Hematopoietic multipotent progenitor cell (in vitro differentiated cells): ENCODE measurements at regions not wholly inside any gene's neighbourhood (a gene's known extent, or its start where the extent isn't known, plus 50 kb on each side); places are given as distances from the start of the nearest gene placed in this dataset.

Source experiments
- DNase-seq, 3 donors: peaks; one replicate each; pipeline ENCODE4 v3.0.0-alpha.2; 2011 to 2015; ENCODE audit warnings: low read depth in 2 of 3, low spot score in 2 of 3

DNA sequence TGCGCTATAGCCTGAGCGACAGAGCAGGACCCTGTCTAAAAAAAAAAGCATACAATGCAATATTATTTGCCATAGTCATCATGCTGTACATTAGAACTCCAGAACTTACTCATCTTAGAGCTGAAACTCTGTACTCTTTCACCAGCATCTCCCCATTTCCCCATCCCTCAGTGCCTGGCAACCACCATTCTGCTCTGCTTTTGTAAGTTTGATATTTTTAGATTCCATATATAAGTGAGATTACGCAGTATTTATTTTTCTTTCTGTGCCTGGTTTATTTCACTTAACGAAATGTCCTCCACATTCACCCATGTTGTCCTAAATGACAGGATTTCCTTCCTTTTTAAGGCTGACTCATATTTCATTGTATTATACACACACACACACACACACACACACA, 121.8 kb downstream of the BBS10 start:
- DNase-seq, result no peak

DNA sequence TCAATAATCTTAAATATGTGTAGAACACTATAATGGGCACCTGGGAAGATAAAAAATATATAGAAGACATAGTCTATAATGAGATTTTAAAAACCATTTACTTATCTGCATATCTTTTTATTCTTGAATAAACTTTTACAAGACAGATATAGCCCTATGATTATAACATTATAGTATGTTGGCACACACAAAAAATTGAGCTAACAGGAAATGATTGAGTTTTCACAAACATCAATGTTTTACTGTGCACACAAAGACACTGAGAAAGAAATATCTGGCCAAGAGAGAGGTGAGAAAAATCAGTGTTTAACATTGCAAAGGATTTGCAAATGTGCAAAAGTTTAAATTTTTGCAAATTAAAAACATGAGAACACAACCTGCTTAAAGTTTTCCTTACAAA, 124.3 kb downstream of the BBS10 start:
- no peak for DNase-seq

DNA sequence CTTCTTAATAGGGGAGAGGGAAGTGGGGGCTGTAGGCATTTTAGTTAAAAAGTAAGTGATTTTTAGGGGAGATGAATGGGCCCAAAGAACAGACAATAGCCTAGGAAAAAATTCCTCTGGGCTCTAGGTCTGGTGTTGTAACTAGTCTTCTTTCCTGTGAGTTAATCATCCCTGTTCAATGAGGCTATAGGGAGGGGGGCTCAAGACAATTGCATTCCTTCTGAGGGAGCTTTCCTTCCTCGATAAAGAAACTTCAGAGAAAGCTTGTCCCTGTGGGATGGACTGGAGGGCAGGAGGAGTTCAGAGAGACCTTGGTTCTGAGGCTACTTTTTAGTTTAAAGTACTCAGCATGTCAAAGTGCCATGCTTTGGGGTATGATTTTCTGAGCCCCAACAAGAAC, 127.2 kb downstream of the BBS10 start:
- no peak for DNase-seq

DNA sequence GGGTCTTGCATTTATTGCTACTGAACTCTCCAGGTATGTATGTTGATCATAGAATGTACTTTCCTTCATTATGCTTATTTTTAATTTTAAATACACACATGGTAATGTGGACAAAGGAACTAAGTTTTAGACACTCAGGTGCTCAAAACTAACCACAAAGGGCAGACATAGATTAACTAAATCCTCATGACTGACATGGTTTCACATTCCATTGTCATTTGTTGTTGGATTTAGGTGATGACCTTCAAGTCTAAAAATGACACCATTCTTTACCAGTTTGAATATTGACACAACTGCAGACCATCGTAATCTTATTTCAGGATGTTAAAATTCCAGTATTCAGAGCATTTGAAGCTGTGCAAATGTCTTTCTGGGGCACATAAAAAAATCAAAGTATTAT, 128.4 kb downstream of the BBS10 start:
- no peak for DNase-seq

DNA sequence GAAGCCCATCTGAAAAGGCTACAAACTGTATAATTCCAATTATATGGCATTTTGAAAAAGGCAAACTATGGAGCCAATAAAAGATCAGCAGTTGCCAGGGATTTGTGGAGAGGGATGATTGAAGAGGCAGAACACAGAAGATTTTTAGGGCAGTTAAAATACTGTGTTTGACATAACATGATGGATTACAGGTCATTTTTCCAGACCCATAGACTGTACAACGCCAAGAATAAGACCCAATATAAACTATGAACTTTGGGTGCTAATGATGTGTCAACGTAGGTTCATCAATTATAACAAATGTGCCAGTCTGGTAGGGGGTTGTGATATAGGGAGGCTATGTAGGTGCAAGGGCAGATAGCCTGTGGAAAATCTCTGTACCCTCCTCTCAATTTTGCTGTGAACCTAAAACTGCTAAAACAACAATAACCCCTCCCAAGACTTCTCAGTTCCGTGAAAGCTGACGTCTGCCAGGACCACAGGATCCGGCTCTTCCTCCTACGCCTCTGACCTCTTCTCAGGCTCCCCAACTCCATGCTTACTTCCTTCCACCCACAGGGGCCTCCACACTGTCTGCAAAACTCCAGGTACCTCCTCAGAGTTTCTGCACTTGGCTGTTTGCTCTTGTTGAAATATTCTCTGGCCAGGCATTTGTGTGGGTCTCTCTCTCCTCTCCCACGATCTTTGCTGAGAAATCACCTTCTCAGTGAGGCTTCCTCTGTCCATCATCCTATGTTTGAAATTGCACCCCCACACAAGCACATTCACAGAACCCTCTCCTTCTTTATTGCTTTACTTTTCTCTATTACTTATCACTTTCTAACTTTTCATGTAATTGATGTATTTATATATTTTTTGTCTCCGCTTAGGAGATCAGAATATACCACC, 131.4 kb downstream of the BBS10 start:
- no peak for DNase-seq

DNA sequence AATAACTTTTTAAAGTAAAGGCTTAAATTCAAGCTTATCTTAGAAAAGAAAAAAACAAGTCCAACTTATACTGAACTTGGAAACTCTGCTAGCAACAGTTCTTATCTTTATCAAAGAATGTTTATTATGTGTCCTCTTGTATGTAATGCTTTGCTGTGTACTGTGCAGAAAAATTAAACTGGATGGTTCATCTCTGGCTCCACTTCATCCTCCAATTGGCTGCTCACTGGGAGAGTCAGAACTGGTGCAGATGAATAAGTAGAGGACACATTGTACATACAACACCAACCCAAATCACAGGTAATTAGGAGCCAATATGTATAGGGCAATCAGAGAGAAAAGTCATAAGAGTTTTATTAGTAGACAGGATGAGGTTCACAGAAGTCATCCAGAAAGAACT, 123.6 kb upstream of the NAP1L1 start:
- DNase-seq, result no peak

DNA sequence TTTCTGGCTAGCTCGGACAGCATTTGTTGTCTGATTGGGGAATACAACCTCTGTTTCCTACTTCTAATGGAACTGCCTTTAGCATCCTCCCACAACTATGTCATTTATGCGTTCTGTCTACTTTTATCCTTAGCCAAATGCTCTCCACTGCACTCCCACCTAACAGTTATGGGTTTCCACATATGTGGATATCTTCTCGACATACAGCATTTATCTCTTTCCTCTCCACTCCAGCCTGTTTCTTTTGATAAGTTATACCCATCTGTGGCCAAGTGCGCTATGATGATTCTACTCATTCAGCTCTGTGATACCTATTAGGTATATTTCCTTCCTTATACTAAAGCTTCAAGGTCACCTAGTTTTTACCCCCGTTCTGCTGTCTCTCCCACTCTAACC, 122.2 kb upstream of the NAP1L1 start:
- DNase-seq, result no peak

DNA sequence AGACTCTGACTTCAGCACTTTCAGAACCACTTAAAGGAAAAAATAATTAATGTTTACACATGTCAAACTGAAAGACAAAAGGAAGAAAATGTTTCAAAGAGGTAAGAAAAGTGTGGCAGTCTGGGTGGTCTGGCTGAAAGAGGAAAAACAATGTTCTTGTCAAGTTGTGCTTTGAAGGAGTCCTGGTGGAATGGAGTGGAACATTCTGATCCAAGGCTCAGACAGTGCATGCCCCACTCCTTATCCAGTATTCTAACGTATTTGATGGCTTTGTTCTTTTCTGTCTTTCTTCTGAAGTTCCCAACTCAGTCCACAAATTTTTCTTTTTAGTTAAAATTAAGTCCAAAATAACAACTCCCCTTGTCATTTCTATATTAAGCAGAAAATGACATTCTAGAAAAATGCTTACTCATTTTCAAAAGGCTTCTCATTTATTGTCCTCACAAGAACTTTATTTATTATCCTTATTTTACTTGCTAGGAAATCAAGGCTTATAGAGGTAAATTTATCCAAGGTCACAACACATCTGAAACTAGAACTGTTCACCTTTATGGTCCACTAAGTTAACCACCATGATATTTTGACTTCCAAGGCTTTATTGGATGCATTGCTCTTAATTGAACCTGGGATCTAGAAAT, 121.7 kb upstream of the NAP1L1 start:
- DNase-seq, result no peak

DNA sequence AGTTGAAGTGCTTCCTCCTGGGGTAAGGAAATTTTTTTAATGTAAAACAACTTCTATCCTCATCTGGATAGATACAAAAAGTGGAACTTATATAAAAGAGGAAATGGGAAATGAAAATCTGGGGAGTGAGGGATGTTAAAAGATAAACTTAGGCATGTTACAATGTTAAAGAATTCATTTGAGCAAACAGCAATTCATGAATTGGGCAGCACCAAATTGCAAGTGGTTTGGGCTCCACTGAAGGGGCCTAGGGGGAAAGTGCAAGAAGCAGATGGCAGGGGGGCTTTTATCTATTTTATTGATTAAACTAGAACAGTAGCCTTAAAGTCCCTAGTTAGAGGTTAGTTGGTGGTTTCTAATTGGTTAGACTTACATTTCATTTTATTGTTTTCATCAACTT, 118.1 kb upstream of the NAP1L1 start:
- DNase-seq, result no peak

DNA sequence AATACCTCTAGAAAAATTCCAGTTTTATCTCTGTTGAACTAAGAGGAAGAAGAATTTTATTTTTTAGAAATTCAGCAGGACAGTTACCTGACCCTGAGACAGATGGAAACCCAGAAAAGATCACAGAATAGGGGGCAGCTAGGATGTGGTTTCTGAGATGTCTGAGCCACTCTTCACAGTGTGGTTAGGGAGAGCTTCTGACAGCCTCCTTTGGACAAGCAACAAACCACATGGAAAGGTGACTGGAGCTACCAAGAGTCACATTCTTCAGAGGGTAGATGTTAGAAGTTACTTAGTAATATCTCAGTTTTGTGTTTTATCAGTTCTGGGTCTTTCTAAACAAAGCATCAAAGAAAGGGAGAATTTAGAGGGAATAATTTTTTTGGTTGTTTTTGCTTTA, 117.3 kb upstream of the NAP1L1 start:
- no peak for DNase-seq

DNA sequence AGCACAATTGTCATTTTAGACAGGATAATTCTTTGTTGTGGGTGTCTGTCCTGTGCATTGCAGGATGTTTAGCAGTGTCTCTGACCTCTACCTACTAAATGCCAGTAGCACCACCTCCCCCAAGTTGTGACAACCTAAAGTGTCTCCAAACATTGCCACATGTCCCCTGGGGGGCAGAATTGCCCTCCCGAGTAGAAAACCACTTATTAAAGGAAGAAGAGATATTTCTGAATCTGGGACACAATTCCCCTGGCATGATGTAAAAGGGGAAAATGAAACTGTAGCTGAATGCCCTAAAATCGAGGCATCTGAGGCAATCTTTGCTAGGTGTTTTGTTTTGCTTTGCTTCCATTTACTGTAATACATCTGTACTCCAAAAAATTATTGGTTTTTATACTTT, 116.8 kb upstream of the NAP1L1 start:
- no peak for DNase-seq

DNA sequence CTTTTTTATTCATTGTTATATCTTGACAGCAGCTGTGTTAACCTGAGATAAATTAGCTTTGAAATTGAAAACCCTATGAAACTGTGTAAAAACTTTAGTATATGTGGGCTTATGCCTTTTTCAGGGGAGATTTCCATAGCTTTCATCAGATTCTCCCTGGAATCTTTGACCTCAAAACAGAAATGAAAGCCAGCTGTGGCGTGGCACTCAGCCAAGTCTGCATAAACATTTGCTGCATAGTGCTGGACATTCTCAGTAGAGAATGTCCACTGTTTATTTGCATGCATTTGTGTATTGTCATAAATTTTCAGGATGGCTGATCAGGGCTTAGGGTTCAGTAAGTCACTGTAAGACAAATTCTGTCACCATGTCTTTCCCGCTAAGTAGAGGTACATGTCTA, 115.3 kb upstream of the NAP1L1 start:
- no peak for DNase-seq

DNA sequence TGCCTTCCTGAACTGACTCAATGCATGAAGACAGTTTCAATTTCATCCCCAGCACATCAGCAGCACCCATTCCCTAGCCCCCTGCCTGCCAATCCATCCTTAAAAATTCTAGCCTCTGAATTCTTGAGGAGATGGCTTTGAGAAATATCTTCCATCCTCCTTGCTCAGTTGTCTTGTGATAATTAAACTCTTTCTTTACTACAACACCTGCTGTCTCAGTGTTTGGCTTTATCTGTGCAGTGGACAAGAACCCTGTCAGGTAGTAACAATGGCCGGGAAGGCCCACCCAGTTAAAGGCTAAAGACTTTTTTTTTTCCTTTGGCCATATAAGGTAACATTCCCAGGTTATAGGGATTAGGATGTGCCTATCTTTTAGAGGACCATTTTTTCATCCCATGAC, 114.4 kb upstream of the NAP1L1 start:
- DNase-seq, result no peak

DNA sequence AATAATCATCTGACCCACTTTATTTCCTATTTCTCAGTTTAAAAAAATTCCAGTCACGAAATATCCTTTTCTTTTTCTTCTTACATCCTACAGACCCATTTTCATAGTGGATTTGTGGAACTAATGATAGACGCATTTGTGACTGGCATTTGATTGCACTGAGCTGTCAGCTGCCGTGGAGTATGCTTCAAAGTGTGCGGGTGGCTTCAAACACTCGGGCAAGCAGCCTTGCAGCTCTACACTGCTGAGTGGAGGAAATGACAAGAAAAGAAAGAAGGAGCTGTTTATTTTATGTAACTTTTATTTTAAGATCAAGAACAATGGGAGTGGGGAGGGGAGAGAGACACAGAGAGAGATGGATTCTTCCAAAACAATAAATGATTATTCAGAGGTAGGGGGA, 112.8 kb upstream of the NAP1L1 start:
- DNase-seq, result no peak

DNA sequence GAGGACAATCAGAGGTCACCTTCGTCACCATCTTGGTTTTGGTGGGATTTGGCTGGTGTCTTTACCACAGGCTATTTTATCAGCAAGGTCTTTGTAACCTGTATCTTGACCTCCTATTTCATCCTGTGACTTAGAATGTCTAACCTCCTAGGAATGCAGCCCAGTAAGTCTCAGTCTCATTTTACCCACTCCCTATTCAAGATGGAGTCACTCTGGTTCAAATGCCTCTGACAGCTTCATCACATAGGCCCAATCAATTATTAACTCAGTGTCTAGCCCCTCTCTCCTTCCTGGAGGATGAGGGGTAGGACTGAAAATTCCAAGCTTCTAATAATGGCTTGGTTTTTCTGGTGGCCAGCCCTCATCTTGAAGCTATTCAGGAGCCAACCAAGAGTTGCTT, 111.4 kb upstream of the NAP1L1 start:
- no peak for DNase-seq

DNA sequence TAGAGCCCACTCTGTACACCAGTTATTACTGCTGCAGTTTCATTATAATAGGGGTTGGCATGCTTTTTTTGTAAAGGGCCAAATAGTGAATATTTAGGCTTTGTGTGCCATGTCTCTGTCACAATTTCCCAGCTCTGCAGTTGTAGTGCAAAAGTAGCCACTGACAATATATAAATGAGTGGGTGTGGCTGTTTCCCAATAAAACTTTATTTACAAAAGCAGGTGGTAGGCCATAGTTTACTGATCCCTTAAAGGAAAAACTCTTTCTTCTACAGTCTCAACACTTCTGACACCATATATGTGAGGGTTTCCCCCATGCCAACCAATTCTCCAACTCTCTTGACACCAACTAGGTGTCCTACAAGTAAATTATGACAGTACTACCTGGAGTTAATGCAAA, 110.2 kb upstream of the NAP1L1 start:
- DNase-seq, result no peak

DNA sequence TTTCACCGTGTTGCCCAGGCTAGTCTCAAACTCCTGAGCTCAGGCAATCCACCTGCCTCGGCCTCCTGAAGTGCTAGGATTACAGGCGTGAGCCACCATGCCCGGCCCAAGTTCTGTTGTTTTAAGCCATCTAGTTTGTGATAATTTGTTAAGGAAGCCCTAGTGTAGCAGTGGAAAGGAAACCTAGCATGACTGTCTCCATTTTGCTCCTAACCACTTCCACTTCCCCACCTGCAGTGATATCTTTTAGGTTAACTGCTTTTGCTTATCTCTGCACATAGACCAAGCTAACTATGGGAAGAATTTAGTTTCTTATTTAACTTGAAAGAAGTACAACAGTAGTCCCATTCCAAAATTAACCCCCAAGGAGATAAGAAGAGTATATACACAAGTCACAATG, 109.5 kb upstream of the NAP1L1 start:
- DNase-seq, result no peak

DNA sequence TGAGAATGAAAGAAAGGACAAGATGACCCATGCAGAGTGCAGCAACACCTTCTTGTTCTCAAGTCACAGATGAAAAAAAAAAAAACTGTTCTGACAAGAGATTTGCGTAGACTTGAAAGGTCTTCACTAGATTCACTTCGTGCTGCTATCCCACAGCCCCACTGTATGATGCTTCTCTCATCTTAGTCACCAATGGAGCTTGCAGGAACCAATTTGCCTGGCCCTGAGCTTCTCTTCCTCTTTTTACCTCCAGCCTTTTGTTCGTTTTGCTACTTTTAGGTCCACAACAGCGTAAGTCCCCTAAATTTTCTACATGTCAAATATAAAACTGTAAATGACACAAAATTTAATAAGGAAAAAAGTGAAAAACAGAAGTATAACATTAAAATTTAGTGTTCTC, 107.9 kb upstream of the NAP1L1 start:
- no peak for DNase-seq

DNA sequence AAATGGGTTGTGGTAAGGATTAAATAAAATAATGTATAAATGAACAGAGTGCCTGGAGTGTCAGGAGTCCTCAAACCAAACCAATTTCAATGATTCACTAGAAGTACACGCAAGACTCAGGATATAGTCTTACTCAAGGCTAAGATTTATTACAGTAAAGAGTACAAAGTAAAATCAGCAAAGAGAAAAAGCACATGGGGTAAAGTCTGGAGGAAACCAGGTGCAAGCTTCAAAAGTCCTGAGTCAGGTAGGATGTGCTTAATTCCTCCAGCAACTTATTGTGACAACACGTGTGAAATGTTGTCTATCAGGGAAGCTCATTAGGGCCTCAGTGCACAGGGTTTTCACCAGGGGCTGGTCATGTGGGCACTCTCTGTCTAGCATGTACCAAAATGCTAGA, 105.8 kb upstream of the NAP1L1 start:
- no peak for DNase-seq

DNA sequence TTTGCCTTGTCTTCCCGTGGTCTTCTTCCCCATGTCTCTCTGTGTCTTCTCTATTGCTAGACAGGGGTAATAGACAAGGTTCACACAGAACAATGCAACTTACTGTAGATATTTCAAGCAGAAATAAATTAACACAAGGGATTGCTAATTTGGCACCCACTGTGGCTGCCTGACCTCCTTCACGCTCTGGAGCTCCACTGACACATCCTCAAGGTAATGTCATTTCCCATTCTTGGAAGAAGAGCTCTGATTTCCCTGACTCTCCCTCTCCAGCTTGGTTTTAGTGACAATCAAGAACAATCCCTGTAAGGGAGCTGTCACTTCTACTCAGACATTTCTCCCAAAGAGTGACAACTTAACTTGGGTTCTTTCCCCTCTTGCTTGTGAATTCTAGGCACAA, 105.4 kb upstream of the NAP1L1 start:
- no peak for DNase-seq

DNA sequence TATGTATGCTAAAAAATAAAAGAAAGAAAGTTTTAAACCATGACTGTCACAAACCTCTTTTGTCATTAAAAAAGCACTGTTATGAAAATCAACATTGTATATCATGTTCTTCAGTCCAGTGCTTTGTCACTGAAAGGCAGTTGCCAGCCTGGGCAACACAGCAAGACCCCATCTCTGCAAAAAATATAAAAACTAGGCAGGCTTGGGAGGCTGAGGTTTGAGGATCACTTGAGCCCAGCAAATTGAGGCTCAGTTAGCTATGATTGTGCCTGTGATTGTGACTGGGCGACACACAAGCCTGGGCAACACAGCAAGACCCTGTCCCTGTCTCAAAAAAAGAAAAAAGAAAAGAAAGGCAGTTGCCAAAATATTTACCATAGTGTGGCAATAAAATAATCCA, 102.7 kb upstream of the NAP1L1 start:
- DNase-seq, result no peak

DNA sequence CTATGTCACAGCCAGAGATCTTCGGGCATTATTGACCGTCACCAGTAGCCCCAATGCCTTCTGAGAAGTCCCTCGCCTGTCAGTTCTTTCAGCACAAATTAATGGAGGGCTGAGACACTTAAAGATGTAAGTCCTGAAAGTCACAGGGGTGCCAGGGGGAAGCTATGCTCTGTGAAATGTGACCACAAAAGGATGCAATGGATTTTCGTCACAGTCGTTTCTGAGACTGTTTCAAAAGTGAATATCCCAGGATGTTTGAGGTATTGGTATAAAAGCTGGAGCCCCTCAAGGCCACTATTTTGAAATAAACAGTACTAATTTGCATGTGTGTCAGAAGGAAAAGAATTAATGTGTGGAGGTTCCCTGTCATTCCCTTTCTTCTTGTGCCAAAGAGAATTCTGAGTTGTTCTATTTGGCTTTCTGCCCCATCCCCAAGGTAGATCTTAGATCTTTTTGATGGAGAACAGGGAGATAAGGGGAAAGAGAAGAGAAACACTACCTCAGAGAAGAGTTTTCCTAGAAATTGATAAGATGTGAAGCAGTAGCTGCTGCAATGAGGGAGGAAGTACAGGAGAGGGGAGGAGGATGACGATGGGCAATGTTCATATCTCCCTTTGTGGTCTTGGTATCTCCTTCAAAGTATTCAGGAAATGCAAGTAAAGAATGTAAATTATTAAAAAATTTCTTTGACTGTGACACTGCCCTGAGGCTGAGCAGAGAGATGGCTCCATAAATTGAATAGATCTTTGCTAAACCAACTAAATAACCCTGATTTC, 101.8 kb upstream of the NAP1L1 start:
- DNase-seq, result no peak
